OCI-LY1 (cell line): ENCODE measurements at regions not wholly inside any gene's neighbourhood (a gene's known extent, or its start where the extent isn't known, plus 50 kb on each side); places are given as distances from the start of the nearest gene placed in this dataset.

ENCODE experiments used
- EZH2 ChIP-seq: fragments of 200-600 bp; sonication (generic), shearing (Covaris generic); IDR thresholded peaks from 2 replicates; pipeline ENCODE4 v1.8.0; 2017; ENCODE audit warnings: borderline replicate concordance, mixed run types, mild to moderate bottlenecking, antibody characterized with exemption, low read length, moderate library complexity, mixed read lengths
- TF ChIP-seq, protein P1 (sequence below): fragments of 200-600 bp; sonication (generic), shearing (Covaris generic); IDR thresholded peaks from 2 replicates; pipeline ENCODE4 v1.5.1; 2017; ENCODE audit warnings: mild to moderate bottlenecking, antibody characterized with exemption, low read length, moderate library complexity, mixed read lengths

DNA sequence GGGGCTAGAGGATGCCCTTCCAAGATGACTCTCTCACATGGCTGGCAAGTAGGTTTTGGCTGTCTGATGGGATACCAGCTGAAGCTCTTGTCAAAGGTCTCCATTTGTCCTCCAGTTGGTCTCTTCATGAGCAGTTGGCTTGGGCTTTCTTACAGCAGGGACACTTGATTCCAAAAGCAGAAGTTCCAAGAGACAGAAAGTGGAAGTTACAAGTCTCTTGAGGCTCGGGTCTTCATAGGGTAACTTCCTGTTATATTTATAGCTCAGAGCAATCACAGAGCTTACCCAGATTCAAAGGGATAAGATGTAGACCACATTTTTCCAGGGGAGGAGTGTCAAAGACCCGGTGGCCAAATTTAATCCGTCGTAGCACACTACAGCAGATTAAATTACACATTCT, 440.0 kb downstream of the RFC3 start:
- TF ChIP-seq, protein P1, sequence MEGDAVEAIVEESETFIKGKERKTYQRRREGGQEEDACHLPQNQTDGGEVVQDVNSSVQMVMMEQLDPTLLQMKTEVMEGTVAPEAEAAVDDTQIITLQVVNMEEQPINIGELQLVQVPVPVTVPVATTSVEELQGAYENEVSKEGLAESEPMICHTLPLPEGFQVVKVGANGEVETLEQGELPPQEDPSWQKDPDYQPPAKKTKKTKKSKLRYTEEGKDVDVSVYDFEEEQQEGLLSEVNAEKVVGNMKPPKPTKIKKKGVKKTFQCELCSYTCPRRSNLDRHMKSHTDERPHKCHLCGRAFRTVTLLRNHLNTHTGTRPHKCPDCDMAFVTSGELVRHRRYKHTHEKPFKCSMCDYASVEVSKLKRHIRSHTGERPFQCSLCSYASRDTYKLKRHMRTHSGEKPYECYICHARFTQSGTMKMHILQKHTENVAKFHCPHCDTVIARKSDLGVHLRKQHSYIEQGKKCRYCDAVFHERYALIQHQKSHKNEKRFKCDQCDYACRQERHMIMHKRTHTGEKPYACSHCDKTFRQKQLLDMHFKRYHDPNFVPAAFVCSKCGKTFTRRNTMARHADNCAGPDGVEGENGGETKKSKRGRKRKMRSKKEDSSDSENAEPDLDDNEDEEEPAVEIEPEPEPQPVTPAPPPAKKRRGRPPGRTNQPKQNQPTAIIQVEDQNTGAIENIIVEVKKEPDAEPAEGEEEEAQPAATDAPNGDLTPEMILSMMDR = no peak
- TF ChIP-seq EZH2 = no peak
